HG03460 (cell line): ENCODE measurements at regions not wholly inside any gene's neighbourhood (a gene's known extent, or its start where the extent isn't known, plus 50 kb on each side); places are given as distances from the start of the nearest gene placed in this dataset.
"Not testable (repeated sequence)": the region's sequence is repeated elsewhere in the genome, so short reads cannot be mapped to it uniquely, and the experiment has no call there.

Experiments
- ATAC-seq: cut with Tn5 transposase; IDR thresholded peaks from one replicate; pipeline ENCODE4 v1.9.1; 2021; ENCODE audit not compliant: unreplicated experiment

DNA sequence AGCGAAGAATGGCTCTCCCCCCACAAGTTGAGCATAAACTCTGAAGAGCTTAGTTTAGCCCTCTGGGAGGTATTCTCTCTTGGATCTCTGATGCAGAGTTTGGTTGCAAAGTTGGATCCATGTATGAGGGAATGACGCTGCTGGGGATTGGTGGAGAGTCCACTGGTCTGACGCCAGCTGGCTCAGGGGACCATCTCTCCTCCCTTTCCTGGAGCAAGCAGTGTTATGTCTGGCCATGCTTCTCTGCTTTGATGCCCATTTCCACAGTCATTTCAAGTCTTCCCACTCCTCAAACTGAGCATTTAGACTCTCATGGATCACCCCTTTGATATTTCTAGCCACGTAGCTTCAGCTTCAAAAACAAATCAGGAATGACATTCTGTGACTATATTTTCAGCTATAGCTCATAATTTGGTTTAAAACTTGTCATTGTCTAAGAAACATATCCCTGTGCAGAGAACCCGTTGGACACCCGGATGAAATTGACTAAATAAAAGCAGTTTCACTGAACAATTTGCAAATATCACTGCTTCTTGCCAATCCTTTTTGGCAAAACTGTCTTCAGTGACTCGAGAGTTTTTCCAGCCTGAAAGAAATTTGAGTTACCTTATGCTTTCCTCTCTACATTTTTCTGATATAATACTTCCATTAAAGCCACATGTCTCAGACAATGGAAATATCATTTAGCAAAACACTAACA, 193.4 kb upstream of the CDH11 start:
- ATAC-seq, result no peak

DNA sequence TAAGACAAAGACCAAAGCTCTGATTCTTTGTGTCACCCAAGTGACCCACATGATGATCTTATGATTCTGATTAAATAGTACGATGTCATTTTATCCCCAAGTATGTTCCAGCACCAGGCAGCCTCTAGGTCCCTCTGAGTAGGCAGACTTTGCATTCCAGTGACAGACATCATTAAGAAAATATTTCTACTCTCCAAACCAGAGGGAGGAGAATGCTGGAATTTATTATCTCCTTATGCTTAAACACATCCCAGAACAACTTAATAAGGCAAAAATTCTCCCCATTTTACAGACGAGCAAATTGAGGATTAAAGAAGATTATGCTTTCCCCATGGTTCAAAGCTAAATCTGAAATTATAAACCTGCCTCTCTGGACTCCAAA, 192.8 kb upstream of the CDH11 start:
- no peak for ATAC-seq

DNA sequence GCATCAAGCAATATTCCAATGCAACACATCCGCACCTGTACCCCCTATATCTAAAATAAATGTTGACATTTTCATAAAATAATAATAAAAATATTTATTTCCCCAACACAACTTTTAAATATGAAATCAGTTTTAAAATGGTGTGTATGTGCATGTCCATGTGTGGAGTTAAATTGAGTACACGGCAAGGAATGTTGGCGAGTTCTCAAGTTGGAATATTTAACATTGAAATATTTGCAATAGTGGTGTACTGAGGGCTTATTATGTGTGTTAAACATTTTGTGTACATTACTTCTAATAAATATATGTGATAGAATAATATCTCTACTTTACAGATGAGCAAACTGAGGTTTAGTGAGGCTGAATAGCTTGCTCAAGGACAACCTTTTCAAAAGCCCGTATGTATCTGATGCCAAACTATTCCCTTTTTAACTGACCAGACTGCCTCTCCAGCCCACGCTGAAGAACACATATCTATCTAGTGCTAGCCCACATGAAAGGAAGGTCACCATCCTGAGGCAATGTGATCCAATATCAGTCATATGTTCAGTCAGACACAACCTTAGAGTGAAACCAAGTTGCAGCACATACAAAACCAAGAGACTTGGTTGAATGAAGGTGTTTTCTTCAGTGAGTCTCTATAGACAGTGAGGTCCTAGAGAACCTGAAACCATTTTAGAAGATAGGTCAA, 192.2 kb upstream of the CDH11 start:
- no peak for ATAC-seq

DNA sequence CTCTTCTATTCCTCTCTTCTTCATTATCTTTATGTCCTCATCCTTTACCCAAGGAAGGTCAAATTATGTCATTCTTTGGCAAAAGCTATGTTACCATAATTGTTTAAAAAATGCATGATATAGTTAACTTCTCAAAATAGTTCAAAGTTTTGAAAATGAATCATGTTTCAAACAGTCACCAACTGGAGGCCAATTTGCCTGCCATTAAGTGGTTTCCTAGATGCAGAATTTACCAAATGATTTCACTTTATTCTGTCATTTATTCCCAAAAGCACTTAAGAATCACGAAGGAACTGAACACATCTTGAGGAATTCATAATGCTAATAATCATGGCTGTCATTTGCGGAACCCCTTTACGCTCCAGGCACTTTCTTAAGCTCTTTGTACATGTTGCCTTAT, 190.9 kb upstream of the CDH11 start:
- ATAC-seq, result no peak

DNA sequence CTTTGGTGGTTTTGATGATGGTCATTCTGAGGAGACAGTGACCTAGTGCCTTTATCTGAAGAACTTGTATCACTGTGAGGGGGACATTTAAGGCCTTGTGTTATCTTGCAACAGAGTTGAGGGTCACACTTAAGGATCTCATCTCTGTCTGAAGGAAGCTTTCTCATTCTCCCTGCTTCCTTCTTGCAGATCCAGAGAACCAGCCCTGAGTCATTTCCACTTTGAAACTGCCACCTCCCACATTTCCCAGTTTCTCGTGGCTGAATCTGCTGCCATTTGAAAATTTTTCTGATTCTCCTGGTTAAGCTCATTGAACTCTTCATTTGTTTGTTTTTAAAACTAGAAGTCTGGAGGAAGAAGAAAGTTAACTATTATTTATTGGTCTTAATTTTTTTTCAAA, 190.2 kb upstream of the CDH11 start:
- no peak for ATAC-seq

DNA sequence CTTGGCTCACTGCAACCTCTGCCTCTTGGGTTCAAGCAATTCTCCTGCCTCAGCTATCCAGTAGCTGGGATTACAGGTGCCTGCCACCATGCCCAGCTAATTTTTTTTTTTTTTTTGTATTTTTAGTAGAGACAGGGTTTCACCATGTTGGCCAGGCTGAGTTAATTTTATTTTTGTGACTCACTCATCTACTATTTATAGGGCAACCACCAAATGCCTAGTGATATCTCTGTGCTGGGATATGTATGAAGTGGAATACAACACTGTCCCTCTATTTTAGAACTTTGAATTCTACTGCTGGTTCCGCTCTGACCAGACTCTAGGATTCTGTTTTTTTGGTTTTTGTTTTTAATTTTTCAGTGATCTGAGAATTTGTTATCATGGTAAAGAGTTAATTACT, 188.6 kb upstream of the CDH11 start:
- ATAC-seq, result not testable (repeated sequence)

DNA sequence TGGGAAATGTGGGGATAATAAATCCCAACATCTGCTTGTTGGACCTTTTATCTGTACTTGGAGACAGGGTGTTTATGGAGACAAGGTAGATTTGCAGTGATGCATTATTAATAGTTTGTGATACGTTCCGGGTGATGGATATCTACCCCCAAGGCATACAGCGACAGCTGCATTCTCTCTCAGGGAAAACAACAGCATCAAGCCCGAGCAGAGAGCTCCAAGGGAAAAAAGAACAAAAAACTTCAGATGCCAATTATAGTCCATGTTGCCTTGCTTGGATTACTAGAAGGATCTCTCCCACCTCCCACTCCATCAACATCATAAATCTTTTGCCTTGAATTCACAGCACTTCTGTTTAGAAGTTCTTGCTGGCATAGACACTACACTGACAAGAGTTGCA, 187.5 kb upstream of the CDH11 start:
- no peak for ATAC-seq

DNA sequence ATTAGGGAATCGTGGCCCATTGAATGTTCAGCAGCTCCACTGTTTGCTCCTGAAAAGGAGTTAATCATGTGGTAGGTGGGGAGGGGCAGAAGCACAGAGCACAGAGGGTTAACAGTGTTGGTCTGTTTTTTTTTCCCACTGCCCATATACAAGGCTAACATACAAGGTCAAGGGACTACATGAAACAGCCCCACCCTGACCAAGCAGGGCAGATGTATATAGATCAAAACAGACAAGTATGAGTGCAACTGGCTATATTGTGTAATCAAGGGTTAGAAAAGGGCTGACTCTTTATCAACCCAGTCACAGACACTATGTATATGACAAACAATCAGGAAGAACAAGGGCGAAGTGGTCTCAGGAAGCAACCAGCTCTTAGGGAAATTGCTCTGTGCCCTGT, 186.6 kb upstream of the CDH11 start:
- ATAC-seq, result no peak

DNA sequence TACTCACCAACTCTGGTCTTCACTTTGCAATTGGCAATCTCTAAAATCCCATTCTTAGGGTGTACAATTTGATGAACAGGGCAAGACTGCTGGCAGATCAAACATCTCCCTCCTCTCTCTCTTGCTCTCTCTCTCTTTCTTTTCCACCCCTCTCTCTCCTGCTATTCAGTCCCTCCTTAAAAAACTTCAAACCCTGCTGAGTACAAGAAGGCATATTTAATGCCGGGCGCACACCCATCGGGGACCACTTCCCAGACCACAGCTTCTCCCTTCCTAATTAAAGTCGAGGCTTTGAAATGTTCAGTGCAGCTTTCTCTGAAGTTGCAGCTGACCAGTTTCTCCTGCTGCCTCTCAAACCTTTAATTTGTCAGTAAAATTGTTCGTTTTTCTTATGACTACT, 185.4 kb upstream of the CDH11 start:
- no peak for ATAC-seq

DNA sequence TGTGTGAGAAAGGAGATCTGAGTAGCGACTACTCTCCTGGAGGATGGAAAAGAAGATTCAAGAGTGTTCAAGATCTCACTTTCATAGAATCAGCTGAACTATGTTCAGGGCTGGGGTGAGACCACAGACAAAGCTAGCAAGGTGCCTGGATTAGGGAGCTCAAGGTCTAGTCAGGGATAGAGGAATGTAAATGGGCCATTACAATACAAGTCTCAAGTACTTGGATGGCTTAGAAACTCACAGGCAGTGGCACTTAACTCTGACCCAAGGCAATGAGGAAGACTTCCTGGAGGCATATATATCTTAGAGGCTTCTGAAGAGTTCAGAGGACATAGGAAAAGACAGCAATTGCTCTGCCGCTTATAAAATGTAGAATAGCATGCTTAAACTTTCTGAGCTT, 184.9 kb upstream of the CDH11 start:
- ATAC-seq, result no peak

DNA sequence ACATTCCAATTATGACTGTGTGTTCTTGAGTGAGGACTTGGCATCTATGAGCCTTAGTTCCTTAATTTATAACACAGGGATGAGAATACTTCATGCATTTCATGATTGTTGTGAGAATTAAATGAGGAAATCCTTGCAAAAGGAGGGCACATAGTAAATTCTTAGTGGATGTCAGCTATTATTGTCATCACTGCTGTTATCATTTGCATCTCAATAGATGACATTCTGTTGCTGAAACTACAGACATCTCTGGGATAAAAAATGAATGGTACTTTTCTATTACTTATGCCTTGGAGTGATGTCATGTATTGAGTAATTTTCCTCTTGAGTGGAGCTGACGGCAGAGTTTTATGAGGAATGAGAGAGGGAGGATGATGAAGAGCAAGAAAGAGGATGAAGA, 184.4 kb upstream of the CDH11 start:
- no peak for ATAC-seq

DNA sequence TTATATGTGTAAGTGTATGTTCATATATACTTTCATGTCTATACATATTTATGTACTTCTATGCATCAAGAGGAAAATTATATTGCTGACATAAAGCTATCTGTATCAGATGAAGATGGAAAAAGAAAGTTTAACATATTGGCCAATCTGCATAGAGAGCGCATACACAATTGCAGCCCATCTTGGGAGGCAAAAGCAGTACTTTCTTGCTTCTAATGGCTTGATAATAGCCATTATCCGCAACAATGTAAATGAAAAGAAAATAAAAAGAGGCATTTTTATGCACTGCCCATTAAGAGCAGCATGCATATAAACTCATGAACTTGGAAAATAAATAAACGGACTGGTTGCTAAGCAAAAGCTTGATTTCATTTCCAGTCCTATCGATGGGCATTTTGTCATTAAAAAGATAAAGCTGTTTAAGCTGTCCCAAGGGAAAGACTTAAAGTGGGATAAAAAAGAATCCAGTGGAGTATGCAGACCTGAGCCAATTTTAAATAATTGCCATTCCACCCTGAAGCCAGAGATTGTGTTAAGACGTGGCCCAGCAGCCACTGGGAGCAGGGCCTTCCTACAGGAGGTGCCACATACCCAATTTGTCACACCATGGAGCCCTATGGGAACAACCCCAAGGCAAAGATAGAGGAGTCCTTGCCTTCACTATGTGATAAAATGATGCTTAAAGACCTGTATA, 183.6 kb upstream of the CDH11 start:
- ATAC-seq, result no peak

DNA sequence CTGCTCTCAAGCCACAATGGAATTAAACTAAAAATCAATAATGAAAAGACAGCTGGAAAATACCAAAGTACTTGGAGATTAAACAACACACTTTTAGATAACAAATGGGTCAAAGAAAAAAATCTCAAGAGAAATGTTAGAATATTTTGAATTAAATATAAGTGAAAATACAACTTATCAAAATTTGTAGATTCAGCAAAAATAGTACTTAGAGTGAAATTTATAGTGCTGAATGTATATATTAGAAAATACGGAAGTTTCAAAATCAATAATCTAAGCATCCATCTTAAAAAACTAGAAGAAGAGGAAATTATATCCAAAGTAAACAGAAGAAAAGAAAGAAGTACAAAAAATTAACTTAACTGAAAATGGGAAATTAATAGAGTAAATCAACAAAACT, 179.2 kb upstream of the CDH11 start:
- no peak for ATAC-seq

DNA sequence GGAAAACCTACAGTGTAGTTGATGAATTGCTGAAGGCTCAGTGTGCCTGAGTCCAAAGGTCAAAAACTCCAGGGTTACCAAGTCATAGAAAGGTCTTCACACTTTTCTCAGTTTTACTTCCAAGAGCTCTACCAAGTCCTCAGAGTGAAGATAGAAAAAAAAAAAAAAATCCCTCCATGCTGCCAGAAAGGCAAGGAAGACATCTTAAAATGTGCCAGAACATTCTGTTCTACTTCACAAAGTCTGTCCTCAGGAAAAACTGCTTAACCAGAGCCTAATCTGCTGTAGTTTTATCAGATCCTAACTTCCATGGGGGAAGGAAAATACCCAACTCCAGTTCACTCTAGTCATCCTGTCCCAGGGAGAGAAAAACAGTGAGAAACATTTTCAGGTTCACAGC, 175.6 kb upstream of the CDH11 start:
- no peak for ATAC-seq

DNA sequence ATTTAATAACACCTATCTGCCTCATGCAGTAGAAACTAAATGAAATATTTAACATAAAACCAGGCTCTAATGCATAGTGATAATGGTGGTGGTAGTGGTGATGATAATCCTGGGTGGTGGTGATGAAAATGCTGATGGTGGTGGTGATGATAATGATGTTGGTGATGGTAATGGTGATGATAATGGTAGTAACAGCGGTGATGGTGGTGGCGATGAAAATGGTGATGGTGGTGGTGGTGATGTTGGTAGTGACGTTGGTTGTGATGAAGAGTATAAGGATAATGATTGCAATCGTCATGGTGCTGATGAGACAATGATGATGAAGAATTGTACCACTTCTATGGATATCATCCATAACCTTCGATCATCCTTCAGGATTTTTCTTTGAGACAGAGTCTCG, 173.7 kb upstream of the CDH11 start:
- no peak for ATAC-seq

DNA sequence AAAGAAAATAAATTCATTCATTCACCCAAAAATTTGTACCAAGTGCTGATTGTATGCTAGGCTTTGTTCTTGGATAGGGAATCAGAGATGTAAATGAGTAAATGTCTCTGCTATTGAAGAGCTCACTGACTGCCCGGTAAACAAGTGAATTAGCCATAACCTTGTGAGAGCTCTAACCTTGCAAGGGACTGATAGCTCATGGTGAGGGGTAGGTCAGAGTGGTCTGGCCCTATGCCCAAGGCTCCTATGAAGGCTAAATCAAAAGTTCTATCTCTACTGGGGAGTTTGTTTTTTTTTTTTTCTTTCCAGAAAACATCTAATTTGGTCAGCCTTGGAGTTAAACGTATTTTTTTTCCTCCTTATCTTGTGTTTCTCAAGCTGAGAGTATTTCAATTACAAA, 172.8 kb upstream of the CDH11 start:
- ATAC-seq, result no peak

DNA sequence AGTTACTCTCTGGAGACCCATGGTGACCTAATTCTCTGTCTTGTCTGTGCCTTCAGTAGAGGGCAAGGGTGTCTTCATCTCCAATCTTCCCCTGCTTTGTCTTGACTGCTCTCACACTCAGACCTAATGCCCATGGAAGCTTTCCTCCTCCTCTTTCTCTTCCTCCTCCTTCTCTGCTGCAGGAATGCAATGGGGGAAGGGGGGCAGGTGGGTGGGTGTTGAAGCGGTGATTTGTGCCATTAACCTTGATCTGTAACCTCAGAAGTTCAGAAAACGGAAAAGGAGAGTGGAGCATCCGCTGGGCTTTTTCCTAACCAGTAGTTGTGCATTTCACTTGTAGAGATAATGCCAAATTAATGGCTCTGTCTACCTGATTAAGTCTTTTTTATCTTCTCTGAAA, 172.3 kb upstream of the CDH11 start:
- ATAC-seq, result no peak

DNA sequence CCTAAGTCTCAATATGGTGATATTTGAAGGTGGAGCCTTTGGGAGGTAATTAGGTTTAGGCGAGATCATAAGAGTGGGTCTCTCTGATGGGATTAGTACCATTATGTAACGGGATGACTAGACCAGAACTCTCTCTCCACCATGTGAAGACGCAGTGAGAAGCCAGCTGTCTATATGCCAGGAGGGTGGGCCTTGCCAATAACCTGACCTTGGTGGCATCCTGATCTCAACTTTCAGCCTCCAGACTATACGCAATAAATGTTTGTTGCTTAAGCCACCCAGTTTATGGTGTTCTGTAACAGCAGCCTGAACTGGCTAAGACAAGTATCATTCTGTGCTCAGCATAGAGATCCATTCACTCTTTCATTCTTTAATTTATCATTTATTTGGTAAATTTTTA, 167.2 kb upstream of the CDH11 start:
- ATAC-seq, result no peak

DNA sequence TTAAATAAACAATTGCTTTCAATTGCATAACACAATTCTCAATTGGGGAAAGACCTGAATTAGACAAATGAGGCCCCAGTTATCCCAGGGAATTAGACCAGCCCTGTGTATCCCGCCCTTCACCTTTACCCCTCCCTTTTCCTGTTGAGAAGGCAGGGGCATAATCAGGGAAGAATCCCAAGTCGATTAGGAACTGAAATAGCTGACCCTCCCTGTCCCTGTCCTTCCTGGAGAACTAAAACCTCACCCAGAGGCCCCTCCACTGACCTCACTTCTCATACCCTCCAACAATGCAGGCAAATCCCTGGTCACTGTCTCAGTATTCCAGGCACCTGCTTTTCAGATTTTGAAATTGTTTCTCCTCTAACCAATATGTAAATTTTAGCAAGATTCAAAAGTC, 165.4 kb upstream of the CDH11 start:
- no peak for ATAC-seq

DNA sequence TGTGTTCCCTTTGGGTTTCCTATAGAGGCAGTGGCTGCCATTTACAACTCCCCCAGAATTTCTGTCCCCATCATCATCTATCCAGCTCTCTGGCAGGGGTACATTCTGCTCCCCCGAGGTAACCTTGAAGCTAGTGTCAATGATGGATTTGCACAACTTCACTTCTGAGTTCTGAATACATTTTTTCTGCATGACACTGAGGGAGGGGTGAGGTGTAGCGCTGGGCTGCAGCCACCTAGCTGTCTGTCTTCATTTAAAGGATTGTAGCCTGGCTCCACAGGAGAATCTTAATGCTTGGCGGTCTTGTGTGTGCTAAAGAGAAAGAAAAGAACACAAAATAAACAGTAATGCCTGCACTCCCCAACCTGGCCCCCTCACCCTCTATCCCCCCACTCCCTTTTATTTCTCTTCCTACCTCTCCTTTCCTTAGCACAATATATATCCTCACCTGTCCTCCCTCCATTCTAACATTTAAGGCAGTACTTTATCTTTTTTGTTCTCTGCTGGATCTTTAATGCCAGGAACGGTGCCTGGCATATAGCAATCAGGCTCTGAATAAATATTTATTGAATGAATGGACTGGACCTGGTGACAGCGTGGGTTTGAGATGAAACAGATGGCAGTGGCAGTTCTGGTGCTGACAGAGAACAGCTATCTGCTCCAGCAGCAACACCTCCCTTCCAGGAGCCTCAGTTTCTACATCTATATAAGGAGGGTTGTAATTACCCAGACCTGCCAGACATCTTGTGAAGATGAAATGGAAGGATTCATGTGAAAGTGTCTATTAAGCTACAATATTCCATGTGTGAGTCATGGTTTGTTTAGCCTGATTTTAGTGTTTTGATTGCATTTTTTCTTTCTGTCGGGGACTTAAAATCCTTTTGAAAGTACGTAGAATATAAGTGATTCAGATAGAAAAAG, 163.5 kb upstream of the CDH11 start:
- no peak for ATAC-seq

DNA sequence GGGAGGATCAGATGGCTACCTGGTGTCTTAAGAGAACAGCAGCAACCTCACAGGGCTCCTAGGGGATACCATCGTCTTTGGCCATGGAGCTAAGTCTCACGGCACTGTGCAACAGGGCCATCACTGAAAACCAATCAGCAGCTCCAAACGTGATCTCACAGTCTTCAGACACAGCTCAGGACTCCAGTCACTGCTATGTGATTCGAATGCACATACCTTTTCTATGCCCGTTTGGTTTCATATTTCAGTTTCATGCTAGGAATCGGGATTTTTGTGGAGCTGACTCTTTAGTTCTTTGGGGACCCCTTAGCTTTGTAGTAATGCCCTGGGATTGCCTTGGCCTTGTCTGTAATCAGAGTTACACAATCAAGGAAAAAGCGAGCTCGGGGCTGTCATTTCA, 162.8 kb upstream of the CDH11 start:
- no peak for ATAC-seq
